HG03045 (cell line): ENCODE measurements at regions not wholly inside any gene's neighbourhood (a gene's known extent, or its start where the extent isn't known, plus 50 kb on each side); places are given as distances from the start of the nearest gene placed in this dataset.

Experiments
- ATAC-seq: cut with Tn5 transposase; IDR thresholded peaks from one replicate; pipeline ENCODE4 v1.9.1; 2021; ENCODE audit warnings: mild to moderate bottlenecking, moderate library complexity; ENCODE audit not compliant: unreplicated experiment

DNA sequence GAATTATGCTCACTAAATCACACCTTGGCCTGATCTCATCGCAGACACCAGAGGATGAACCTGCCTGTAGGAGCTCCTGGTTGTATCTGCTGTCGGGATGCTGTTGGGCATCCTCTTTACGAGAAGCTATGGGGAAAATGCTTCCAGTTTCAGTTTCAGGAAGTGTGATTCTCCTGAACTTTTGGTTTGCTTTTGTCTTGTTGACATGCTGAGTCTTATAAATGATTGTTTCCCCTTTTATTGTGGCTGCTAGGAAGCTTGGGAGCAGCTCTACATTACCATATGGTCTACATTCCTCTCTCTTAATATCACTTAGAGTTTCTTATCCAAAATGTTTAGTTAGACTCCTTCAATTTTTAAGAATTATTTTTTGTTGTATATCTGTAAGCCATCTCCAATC, 227.5 kb downstream of the MTX2 start:
- no peak for ATAC-seq

DNA sequence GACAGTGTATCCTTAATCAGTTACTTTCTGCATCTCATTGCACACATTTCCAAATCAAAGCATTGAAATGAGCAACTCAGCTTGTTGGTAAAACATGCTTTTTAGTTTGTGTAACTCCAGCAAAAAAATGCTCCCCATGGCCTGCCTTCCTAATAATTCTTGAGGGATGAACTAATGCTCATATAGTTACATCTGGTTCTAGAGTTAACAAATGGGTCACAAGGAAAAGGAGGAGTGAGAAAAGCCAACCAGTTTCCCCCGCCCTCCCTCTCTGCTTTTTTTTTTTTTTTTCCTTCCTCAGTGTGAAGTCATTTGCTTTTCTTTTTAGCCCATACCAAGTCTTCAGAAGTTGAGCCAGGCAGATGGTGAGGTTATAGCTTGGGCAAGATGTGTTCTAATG, 231.7 kb downstream of the MTX2 start:
- no peak for ATAC-seq

DNA sequence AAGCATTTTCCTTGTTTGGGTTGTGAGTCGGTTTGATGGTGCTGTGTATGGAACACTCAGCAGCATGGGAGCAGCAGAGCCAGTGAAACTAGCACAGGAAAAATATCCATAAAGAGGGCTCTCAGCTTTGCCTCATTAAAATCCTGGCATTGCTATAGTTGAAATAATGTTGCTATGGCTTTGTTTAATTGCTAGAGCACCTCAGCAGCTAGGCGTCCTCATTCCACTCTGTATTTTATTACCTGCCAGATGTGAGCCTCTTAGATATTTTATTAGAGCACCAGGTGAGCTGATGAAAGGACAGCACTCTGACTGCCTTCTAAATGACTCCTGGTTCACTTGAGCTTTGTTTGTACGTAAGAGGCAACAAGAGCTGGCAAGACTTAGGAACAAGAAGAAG, 232.4 kb downstream of the MTX2 start:
- ATAC-seq, result no peak

DNA sequence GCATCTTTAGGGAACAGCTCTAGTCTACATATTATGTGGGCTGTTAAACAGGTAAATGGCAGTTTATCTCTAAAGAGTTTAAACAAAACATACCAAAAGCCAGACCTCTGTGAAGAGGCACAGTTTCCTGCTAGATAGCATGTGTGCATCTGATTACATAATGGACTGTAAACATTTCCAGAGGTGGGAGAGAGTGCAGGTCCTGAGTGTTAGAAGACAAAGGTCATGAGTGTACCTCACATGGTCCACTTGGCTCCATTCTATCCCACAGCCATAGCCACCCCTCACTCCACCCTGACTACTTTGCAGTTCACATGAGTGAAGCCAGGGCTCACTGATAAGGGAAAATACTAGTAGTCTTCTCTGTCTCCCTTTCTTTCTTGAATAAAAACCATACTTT, 233.4 kb downstream of the MTX2 start:
- ATAC-seq, result no peak

DNA sequence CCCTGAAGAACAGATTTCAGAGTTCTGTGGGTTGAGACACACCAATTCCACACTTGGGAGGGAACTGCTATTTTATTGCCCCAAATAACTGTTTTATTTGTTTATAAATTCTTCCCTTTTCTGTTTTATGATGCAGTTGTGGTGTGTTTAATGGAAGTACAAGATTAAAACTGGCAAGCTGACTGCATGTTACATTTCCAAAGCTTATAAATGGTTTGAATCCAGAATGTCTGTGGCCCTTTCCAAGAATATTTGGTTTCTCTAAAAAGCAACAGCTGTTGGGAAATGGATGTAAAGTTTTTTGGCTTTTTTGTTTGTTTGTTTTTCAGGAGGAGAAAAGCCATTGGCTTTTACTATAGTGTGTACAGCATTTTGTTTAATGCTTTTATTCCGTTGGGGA, 234.5 kb downstream of the MTX2 start:
- no peak for ATAC-seq

DNA sequence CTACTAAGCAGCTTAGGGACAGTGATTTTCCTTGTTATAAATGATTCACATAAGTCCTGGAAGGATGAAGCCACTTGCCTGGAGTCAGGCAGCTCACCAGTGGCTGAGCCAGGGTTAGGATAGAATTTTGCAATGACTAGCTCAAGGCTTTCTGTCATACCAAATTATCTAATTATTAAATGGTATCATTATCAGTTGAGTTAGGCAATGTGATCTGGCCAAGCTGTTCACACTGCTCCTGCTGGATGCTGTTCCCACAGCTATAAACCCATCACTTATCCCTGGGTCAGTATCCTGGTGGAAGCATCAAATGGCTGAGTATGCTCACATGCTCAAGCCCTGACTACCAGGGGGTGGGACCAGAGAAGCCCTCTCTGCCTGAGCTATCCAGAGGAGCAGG, 235.2 kb downstream of the MTX2 start:
- ATAC-seq, result no peak

DNA sequence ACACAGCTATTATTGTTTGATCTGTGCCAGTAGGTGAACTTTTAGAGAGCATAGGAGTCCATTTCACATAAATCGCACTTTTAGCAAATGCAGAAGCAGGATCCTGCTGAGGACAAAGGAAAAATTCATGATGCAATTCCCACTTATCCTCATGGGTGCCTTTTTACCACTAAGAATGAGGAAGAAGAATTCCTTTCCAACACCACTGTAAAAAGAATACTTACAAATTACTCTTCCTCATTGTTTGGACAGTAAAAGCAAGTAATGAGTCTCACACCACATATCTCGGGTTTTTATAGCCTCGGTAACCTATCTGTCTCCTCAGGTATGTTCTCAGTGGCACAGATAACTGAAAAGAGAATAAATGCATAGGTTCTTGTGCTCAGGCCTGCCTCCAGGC, 238.5 kb downstream of the MTX2 start:
- ATAC-seq, result no peak

DNA sequence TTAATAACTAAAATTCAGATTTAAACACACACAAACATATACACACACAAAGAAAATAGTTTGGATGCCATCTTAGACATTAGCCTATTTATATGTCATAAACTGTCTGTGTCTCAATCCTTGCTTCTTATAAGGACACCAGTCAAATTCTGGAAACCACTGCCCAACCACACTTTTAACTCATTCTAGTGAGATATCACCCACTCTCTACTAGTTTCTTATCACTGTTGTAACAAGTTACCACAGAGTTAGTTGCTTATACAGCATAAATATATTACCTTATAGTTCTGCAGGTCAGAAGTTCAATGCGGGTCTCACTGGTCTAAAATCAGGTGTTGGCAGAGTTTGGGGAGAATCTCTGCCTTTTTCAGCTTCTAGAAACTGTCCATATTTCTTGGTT, 239.1 kb downstream of the MTX2 start:
- peak; percentile 18 for ATAC-seq

DNA sequence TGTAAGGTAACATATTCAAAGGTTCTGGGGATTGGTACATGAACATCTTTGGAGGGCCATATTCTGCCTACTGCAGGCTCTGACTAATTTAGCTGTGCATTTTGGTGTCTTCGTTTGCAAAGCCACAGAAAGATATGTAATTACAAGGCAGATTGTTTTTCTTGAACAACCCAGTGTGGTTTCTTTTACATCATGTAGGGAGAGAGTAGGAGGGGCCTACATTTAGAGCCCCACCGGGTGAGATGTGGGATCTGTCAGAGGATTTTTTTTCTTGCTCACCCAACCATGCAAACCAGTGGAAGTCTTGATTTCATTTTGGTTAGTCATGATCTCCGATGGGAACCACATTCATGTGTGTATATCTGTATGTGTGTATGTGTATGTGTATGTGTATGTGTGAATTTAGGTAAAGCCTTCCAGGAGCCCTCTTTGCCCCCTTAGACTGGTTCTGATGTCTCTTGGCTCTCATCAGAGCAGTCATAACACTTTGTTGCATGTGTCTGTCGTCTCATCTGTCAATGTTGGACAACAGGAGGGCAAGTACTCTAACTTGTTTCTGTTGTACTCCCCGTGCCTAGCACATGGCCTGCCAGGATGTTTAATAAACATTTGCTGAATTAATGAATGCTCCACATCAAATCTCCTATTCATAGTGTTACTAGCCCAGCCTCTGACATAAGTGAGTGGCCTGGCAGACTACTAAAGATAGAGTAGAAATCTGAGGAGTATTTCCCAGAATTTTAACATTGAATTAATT, 239.9 kb downstream of the MTX2 start:
- ATAC-seq, result peak; percentile 79

DNA sequence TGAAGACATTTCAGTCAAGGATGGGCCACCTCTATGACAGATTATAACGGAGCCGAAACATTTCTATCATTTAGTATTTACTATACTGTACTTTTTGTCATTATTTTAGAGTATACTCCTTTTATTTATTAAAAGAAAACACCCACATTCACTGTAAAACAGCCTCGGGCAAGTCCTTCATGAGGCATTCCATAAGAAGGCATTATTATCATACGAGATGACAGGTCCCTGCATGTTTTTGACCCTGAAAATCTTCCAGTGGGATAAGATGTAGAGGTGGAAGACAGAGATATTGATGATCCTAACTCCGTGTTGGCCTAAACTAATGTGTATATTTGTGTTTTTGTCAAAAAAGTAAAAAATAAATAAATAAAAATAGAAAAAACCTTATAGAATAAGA, 245.0 kb downstream of the MTX2 start:
- no peak for ATAC-seq

DNA sequence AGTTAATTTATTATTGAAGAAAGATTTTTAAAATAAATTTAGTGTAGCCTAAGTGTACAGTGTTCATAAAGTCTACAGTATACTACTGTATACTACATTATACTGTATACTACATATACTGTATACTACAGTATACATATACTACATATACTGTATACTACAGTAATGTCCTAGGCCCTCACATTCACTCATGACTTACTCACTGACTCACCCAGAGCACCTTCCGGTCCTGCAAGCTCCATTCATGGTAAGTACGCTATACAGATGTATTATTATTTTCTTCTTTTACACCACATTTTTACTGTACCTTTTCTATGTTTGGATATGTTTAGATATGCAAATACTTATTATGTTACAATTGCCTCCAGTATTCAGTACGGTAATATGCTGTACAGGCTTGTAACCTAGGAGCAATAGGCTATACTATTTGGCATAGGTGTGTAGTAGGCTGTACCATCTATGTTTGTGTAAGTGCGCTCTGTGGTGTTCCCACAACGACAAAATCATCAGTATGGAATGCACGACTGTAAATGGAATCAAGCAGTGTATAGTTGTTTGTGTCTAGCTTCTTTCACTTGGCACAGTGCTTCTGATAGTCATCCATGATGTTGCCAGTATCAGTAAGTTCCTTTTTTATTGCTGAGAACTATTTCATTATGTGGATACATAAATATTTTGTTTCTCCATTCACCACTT, 245.7 kb downstream of the MTX2 start:
- no peak for ATAC-seq

DNA sequence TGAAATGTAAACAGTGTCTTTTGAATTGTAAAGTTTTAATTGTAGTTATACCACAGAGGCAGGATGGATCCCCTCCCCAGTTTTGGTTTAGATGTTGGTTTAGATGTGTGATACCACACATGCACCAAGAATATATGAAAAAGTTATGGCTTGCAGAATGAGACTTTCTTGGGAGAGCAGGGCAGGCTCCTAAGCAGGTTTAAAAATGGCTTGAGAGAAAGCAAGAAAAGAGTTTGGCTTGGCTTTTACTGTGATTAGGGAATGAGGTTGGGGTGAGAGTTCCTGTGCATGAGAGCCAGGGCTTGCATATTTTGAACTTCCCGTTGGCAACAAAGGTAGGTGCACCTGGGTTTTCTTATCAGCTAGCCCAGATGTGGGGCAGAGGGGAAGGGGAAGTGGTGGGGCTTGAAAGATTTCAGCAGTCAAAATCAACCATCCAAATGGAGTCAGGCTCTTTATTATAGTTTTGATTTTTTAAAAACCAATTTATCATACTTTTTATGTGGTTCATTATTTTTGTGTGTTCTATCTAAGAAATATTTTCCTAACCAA, 246.9 kb downstream of the MTX2 start:
- no peak for ATAC-seq

DNA sequence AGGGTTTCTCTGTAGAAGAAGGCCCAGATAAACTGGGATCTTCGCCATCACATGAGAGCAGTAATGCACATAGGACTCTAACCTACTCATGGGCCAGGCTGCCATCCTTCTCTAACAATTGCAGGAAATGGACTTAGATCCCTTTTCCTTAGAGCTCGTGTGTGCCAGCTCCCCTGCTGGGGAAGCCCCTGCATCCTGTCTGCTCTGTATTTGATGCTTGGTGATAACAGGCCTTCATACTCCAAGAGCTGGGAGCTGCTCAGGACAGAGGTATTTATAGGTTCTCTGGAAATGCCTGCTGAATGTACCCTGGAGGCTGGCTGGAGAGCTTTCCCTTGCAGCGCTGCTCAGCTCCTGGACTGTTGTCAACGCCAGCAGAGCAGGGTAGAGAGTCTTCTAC, 249.6 kb downstream of the MTX2 start:
- ATAC-seq, result no peak

DNA sequence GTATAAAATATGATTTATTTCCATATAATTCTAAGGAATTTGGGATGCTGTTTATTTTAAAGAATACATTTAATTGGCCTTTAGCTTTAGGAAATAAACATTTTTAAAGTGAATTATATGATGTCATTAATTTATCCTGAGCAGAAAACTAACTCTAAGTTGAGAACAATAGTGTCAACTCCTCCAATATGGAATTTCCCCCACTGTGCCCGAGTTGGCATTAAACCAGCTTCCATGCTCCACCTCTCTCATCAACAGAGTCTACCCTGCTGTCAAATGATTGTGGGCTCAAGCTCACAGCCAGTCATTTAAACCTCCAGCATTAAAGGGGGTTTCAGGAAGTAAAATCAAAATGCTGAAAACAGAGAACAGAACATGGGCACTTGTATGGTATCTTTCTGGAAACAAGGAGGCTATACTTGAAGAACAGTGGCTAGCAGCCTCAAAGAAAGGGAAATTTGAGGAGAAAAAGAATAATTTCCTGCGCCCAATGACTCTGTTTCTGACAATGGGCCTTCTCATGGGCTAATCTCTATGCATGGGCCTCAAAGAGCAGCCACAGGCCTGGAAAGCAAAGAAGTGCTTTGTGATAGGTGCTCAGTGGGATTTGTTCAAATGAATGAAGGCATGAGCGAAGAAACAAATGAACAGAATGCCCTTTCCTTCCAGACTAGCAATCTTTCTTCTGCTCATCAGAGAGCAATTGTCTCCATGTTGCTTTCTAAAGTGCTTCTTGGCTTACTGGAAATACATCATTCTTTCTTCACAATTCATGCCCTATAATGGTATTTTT, 252.8 kb downstream of the MTX2 start:
- no peak for ATAC-seq

DNA sequence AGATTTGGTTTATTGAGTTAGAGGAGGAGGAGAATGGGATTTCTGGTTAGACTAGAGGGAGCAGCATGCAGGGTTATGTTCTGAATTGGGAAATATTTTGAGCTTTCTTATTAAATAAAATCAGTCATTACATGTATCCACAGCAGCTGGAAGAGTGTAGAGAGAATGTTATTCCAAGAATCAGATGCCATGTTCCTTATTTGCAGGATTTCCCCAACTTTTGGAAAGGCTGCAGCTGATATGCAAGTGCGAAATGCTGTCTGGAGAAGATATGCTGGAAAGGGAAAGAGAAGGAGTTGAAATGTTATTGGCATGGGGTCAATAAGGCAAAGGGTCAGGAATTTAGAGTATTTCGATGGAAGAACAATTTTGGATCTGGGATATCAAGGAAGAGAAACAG, 255.8 kb downstream of the MTX2 start:
- ATAC-seq, result no peak

DNA sequence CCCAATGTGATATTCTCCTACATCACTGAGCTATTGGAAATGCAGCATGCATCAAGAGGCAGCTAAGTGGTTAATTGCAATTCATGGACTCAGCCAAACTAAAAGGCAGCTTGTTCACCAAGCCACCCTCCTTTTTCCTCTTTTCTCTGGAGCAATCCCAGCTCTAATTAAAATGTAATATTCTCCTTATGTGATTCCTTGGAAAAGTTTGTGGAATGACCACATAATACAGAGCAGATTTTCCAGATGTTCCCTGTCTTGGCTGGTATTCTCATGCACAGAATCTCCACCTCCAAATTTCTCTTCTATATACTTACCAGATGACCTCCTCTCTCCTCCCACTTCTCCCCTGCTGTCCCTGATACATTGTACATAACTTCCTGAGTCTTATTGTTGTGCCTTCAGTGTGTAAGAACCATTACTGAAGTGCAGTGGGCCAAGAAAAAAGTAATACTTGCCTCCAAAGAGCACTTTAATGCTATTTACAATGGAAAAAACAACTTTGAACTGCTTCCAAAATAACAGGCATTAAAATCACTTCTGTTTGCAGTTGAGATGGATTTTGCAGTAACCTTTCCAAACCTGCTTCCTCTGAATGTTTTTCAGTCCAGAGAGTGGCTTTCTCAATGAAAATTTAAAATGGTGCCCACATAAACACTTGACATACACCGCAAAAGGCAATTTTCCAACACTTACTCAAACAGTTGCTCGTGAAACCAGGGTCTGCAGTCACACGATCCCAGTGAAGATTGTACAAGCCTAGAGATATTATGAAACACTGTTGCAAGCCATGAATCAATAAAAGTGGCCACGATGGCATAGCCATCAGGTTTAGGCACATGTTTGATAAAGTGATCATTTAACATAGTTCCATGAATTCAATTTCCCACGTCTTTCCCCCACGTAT, 258.0 kb downstream of the MTX2 start:
- ATAC-seq, result no peak

DNA sequence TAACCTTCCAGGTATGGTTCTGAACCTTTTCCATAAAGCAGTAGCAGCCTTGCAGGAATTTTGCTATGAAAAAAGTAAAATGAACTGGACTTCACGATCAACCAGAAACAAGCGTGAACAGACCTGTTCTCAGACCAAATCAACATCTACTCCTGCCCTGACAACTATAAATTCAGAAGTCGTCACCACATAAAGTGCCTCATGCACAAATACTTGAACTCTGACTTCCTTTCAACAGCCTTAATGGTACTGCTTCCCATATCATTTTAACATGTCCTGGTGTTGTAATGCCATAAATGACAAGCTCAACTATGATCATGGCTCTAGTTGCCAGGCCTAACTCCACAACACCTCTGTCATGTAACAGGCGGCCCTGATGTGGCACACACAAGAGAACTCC, 262.4 kb downstream of the MTX2 start:
- ATAC-seq, result no peak

DNA sequence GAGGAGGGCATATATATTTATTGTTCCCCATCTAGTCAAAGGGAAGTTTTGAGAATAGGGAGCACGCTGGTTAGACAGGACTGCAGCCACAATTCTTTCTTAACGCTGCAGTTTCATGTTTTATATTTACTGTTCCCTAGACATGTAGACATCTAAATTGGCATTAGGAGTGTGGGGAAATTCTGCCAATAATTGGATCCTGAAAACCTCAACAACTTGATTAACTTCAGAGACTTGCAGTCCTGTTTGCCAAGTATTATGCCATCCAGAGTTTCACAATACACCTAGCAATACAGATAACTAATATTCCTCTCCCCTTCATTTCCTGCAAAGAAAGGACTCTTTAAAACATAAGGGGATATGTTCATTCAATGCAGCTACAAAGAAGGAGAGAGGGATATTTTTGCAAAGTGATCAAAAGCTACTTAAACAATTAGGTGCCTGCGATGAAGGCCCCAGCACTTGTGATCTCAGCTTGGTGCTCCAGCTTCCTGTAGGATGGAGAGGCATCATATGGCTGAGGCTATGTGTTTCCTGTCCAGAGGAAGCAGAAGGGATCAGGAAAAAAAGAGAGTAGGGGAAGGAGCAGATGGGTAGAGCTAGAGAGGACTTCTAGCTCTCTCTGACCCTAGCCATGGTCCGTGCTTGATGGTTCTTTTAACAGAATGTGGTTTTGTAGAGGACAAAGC, 264.4 kb downstream of the MTX2 start:
- no peak for ATAC-seq

DNA sequence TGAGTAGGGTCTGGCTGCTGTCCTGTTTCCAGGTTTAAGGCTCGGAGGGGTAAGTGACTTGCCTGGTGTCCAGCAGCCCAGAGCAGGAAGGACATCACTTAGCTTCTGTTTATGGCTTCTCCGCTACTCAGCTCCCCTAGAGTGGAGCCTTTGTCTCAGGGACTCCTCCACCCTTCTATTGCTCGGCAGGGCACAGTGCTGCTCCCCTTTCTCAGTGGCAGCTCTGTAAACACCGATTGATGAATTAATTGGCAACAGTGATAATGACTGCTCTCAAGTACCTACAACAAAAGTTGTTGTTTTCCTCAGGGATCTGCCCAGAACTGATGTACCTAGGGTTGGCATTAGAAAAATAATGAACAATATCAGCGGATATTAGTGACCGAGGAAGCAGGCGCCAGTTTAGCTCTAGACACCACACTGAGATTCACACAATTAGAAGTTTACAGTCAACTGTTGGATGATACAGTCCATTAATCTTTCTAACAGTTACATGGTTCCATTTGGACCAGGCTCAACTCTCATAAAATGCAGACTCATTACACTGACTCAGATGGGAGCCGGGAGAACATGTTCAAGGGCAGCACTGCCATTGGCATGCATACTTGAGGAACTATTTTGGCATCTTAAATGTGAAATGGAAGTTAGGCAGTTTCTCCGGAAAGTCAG, 265.7 kb downstream of the MTX2 start:
- ATAC-seq, result no peak
